ENCODE measurements at regions not wholly inside any gene's neighbourhood (a gene's known extent, or its start where the extent isn't known, plus 50 kb on each side); places are given as distances from the start of the nearest gene placed in this dataset.
"Not testable (repeated sequence)": the region's sequence is repeated elsewhere in the genome, so short reads cannot be mapped to it uniquely, and the experiment has no call there.

- no peak for DNase-seq (ENCODE audit: low spot score)
These were observed 124.7 kb upstream of the GATA6 start for GRCh38 chr18:22044474-22045220.

GRCh38 chr18:22045221-22045918 is 124.0 kb upstream of the GATA6 start:
- no peak for DNase-seq (ENCODE audit: low spot score)

DNA sequence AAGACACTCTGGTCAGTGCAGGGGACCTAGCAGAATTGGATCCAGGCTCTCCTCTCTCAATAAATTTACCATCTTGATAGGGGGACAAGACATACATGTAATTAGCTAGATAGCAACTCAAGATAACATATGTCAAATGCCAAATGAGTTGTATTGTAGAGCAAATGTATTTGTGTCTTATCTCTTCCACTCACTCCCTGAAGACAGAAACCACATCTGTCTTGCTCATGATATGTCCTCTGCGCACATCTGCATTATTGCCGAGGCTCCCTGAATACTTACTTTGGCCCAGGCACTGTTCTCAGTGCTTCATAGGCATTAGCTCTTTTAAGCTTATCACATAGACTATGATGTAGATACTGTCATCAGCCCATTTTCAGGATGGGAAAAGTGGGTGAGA is 122.9 kb upstream of the GATA6 start:
- no peak for DNase-seq (ENCODE audit: low spot score)

DNA sequence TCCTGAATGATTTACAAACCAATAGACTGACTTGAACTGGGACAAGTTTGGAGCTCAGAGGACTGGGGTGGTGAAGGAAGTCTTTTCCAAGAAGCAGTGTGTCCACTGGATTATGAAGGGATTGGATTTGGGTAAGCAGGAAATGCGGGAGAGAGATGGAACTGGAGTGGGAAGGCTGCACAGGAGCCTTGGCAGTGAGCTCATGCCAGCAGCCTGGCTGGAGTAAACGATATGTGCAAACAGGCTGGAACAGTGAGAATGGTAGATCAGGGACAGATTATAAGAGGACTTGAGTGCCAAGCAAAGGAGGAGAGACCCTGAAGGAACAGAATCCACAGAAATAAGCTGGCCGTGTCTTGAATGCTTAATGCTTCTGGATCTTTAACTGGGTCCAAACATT is 121.9 kb upstream of the GATA6 start:
- DNase-seq (ENCODE audit: low spot score): no peak

DNA sequence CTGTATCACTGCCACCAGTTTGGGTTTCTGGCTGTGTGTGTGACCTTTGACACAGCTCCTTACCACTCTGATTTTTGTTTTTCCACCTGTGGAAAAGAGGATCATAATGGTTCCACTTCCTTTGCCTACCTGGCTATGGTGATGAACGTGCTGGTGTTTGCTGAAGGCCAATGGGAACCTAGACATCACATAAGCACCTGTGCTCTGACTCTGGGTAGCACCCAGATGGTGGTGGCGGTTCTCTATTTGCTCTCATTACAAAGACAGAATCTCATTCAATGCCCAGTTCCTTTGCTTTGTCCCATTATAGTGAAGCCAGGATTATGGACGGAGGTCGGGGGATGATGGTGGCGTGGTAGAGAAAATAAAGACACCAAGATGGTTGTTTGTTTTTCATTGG is 121.2 kb upstream of the GATA6 start:
- no peak for DNase-seq (ENCODE audit: low spot score)

DNA sequence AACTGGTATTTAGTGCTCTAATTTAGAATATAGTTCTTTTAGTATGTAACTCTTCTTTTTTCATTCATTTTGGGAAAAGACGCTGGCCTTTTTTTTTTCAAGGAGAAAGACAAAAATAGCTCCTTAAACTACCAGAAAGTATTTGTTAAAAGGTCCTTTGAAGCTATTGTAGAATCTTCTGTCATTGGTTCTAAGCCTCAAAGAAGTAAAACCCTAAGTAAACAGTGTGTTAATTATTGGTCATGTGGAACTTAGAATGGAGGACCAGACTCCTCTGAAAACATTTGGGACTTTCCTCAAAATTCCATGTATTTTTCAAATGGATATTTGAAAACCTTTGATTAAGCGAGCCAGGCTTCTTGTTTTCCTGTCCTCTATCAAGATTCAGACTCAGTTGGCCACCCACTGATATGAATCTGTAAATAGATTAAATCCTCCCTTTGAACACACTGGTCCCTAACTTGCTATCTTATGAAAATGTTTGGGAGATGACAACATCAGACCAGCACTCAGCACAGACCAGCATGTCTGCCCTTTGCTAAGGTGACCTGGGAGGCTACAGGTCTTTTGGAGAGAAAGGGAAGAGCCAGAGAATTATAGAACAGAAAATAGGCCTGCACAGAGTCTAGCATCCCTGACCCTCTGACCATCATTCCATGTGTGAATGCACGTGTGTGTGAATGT is 120.3 kb upstream of the GATA6 start:
- DNase-seq (ENCODE audit: low spot score): no peak

- DNase-seq (ENCODE audit: low spot score): no peak
These were observed 116.8 kb upstream of the GATA6 start for GRCh38 chr18:22052405-22053105.

DNA sequence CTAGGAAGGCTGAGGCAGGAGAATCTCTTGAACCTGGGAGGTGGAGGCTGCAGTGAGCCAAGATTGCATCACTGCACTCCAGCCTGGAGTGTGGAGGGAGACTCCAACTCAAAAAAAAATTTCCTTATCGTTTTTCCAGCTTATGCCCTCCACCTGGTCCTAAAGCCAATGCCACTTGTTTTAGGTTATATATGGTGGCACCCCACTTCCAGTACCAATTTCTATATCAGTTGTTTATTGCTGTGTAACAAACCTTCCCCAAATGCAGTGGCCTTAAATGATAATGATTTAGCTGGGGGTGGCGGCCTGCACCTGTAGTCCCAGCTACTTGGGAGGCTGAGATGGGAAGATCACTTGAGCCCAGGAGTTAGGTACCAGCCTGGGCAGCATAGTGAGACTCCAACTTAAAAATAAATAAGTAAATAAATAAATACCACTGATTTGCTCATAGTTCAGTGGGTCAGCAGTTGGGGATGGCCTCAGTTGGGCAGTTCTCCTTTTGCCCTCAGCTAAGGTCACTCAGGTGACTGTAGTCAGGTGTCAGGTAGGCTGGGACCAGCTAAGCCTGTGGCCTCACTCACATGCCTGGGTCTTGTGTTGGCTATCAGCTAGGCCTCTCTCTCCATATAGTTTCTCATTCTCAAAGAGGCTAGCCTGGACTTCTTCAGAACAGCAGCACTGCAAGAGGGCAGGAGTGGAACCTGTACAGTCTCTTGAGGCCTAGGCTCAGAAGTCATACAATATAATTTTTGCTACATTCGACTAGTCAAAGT is 113.7 kb upstream of the GATA6 start:
- no peak for DNase-seq (ENCODE audit: low spot score)

DNA sequence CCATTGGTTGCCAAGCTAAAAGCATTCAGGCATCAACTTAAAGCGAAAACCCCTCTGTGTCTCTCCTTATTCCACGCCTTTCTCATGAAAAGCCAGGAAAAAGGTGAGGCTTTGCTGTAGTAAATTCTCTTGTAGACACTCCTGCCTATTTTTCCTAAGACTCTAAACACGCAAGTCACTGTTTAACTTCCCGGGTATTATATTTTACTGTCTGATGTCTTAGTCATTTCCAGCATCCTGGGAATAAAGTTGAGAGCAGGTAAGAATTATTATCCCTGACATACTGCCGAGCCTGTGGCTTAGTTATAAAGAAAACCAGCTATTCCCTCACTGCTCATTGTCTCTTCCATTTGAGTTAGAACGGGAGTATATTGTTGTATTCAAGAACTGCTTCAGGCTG is 112.4 kb upstream of the GATA6 start:
- DNase-seq (ENCODE audit: low spot score): no peak

DNA sequence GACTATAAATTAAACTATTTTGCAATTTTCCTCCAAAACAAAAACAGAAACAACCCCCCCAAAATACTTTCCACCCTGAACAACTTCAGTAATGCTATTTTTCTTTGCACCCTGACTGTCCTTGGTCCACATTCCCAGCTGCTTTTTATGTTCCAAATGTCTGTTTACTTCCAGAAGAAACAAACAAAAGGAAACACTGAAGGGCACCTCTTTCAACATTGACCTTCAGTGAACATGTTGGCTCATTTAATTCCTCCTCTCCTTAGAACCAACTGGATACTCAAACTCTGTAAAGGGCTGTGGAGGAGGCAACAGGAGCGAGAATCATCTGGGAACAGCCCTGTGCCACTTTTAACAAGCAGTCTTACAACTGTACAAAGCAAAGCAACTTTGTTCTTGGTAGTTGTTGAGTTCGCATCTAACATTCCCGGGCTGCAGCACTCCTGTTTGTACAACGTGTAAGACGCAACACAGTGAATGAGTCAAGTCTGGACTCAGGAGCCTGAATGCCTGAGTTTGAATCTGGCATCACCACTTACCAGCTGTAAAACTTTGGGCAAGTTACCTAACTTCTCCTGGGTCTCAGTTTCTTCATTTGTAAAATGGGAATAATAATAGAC is 111.4 kb upstream of the GATA6 start:
- no peak for DNase-seq (ENCODE audit: low spot score)

DNA sequence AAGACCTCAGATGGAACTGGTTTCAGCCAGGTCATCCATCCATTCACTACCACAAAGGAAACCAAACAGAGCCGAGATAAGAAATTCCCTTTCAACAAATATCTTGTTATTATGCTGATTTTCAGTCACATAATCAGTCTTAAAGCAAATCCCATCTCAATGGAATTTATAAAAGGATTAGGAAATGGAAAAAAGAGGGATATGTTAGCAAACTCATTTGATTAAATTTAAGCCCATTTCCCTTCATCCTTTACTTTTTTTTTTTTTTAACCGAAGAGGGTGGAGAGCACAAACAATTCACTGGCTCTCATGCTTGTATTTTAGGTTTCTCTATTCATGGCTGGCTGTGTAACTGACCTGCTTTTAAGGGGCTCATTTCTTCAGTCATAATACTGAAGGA is 109.0 kb upstream of the GATA6 start:
- DNase-seq (ENCODE audit: low spot score): no peak

DNA sequence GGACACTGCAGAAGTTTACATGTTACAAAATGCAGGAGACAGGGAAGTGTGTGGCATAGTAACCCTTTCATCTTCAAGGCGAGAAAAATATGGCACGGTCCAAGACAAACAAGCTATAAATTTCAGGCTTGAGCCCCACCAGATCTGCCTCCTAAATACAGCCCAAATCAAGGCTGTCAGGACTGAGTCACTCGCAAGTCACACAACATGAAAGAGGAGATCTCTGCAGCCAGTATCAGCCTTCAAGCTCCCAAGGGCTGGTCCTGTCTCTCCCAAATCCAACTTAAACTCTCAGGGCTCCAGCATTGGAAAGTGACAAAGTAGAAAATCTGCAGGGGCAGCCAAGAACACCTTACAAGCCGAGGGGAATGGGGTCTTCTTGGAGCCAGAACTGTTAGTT is 106.3 kb upstream of the GATA6 start:
- DNase-seq (ENCODE audit: low spot score): no peak

GRCh38 chr18:22063672-22064071 is 105.7 kb upstream of the GATA6 start:
- no peak for DNase-seq (ENCODE audit: low spot score)

DNA sequence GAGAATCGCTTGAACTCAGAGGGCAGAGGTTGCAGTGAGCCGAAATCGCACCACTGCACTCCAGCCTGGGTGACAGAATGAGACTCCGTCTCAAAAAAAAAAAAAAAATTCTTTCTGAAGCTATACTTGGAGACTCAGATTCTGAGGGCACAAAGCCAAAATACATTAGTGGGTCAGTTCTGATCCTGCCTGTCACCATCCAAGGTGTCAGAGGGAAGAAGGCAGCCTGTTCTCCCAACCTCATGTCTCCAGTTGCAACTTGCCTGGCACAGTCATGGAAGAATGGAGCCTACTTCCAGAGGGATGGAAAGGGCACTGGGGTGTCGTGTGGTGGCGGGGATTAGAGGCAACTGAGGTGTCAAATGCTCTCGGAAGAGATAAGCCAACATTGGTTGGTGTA is 104.8 kb upstream of the GATA6 start:
- no peak for DNase-seq (ENCODE audit: low spot score)

GRCh38 chr18:22065311-22065710 is 104.1 kb upstream of the GATA6 start:
- DNase-seq (ENCODE audit: low spot score): no peak

DNA sequence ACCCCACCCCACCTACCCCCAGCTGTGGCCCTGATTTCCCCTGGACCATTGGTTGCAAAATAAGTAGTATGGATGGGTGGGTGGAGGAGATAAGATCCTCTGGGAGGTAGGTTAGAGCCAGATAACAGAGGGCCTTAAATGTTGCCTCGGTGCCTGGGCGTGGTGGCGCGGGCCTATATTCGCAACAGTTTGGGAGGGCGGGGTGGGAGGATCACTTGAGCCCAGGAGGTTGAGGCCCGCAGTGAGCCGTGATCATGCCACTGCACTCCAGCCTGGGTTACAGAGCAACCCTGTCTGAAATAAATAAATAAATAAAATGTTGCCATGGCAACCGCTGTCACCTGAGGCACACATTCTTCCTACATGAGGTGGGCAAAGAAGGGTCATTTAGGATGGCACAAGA is 103.3 kb upstream of the GATA6 start:
- DNase-seq (ENCODE audit: low spot score): no peak

DNA sequence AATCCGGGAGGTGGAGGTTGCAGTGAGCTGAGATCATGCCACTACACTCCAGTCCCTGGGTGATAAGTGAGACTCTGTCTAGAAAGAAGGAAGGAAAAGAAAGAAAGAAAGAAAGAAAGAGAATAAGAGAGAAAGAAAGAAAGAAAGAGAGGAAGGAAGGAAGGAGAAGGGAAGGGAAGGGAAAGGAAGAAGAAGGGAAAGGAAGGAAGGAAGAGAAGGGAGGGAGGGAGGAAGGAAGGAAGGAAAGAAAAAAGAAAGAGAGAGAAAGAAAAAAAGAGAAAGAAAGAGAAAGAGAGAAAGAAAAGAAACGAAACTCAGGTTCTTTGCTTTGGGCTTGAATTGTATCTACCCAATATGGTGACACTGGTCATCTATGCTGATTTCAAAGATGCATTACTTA is 102.3 kb upstream of the GATA6 start:
- no peak for DNase-seq (ENCODE audit: low spot score)

DNA sequence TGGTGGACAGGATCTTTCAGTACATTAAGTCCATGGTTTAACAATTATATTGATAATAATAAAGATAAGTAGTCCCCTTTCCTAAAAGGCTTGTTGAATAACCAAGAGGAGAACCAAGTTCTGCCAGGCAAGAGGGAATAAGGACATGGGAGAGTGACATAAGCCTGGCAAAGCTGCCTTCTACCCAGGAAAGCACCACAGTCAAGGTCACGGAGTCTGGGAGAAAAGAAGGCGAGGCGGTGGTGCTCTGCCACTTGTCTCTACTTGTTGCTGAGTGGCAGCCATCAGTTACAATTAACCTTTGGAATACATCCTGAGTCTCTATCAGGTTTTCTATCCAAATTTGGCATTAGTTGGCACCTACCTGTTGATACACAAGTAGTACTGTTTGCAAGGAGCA is 101.7 kb upstream of the GATA6 start:
- DNase-seq (ENCODE audit: low spot score): no peak

DNA sequence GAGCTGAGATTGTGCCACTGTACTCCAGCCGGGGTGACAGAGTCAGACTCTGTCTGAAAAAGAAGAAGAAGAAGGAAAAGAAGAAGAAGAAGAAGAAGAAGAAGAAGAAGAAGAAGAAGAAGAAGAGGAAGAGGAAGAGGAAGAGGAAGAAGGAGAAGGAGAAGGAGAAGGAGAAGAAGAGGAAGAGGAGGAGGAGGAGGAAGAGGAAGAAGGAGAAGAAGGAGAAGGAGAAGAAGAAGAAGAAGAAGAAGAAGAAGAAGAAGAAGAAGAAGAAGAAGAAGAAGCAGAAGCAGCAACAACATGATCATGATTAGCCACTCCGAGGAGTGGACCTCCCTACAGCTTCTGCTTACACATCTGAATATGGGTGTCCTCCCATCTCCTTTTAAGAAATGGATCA is 100.6 kb upstream of the GATA6 start:
- not testable (repeated sequence) for DNase-seq (ENCODE audit: low spot score)

DNA sequence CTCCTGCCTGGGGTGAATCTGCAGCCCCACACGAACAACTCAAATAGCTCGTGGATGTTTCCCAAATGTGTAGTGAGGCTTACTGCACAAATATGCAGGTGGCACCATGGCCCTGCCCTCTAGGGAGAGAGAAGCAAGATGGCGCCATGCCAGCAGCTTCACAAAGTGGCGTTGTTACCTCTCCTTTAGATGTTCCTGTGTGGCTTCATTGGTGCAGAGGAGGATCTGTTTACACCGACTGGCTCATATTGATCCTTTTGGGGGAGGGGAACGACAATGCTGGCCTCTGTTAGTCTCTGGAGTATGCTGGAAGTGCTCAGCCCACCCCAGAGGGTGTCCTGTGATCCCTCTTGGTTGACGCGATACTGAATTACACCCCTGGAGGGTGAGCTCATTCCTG is 99.5 kb upstream of the GATA6 start:
- DNase-seq (ENCODE audit: low spot score): no peak

- DNase-seq (ENCODE audit: low spot score): no peak
These were observed 96.0 kb upstream of the GATA6 start for GRCh38 chr18:22073411-22073810.
